ENCODE measurements at regions not wholly inside any gene's neighbourhood (a gene's known extent, or its start where the extent isn't known, plus 50 kb on each side); places are given as distances from the start of the nearest gene placed in this dataset.
"Not testable (repeated sequence)": the region's sequence is repeated elsewhere in the genome, so short reads cannot be mapped to it uniquely, and the experiment has no call there.

DNA sequence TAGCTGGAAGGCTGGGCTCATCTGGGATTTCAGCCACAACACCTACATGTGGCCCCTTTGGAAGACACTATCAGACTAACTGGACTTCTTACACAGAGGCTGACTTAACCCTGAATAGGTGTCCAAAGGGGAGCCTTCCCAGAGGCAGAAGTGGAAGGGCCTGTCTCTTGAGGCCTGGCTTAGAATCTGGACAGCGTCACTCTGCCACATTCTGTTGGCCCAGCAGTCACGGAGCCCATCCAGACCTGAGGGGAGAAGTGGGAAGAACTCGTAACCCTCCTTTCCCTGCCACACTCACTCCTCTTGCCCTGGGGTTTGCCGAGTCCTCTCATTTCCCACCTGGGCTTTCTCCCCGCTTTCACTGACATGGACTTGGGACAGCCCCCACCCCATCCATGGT is 170.5 kb downstream of the C16orf95 start:
- FAIRE-seq (no peak), DNase-seq (ENCODE audit: insufficient read length, low spot score) (no peak)
- TF ChIP-seq, protein P1, sequence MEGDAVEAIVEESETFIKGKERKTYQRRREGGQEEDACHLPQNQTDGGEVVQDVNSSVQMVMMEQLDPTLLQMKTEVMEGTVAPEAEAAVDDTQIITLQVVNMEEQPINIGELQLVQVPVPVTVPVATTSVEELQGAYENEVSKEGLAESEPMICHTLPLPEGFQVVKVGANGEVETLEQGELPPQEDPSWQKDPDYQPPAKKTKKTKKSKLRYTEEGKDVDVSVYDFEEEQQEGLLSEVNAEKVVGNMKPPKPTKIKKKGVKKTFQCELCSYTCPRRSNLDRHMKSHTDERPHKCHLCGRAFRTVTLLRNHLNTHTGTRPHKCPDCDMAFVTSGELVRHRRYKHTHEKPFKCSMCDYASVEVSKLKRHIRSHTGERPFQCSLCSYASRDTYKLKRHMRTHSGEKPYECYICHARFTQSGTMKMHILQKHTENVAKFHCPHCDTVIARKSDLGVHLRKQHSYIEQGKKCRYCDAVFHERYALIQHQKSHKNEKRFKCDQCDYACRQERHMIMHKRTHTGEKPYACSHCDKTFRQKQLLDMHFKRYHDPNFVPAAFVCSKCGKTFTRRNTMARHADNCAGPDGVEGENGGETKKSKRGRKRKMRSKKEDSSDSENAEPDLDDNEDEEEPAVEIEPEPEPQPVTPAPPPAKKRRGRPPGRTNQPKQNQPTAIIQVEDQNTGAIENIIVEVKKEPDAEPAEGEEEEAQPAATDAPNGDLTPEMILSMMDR (IDR thresholded peaks at IDR 0.05; ENCODE audit: insufficient read depth, missing control alignments): no peak

DNA sequence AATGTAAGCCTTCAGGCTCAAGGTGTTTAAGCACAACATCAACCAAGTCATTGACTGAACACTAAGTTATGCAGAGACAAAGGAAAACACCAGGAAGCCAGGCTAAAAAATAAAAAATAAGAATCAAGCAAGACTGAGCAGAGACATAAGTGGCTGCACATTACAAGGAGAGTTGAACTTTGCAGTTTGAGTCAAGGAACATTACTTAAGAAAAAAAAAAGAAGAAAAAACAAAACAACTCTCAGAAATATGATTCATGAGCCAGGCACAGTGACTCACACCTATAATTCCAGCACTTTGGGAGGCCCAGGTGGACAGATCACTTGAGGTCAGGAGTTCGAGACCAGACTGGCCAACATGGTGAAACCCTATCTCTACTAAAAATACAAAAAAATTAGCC is 168.1 kb downstream of the C16orf95 start:
- no peak for FAIRE-seq
- TF ChIP-seq, protein P1 (IDR thresholded peaks at IDR 0.05; ENCODE audit: insufficient read depth, missing control alignments): no peak
- DNase-seq (ENCODE audit: insufficient read length, low spot score): no peak

DNA sequence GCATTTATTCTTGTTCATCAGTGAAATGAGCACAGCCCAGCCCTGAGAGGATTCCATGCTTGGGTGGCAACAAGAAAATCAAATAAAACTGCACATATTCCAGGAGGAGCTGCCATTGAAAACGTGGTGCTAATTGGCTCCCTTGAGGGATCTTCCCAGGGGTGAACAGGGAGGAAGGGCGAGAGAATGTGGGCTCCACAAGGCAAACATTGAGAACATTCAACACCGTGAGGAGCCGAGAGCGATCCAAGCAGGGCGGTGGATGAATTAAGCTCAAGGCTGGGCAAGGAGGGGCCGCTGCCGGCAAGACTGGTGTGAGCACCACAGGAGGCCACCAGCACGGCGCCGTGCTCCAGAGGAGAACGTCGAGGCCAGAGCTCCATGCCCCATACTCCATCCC is 166.9 kb downstream of the C16orf95 start:
- no peak for FAIRE-seq

DNA sequence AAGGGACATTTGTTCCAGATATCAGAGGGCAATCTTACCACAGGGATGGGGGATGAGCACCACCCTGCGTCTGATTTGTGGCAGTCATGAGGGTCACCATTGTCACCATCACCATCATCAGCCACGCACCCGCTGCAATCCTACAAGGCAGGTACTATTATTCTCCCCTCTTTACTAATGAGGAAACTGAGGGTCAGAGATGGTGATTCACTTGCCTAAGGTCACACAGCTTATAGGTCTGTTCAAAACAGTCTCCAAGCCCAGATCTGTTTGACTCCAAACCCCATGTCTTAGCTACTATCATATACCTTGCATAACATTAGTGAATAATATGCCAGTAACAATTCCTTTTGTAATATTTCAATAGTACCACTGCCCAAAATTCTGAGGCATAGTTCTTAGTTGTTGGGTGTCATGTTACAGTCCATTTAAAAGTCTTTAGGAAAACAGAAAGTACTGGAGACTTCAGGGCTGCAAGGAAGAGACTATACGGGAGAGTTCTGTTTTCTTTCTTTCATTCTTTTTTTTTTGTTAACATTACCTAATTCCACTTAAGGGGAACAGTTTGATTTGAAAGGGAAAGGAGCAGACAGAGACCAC is 166.4 kb downstream of the C16orf95 start:
- FAIRE-seq: no peak
- DNase-seq (ENCODE audit: insufficient read length, low spot score): no peak
- TF ChIP-seq, protein P1 (IDR thresholded peaks at IDR 0.05; ENCODE audit: insufficient read depth, missing control alignments): no peak

More for the DNA sequence above, 166.9 kb downstream of the C16orf95 start:
- TF ChIP-seq, protein P1 (IDR thresholded peaks at IDR 0.05; ENCODE audit: insufficient read depth, missing control alignments): no peak
- no peak for DNase-seq (ENCODE audit: insufficient read length, low spot score)

DNA sequence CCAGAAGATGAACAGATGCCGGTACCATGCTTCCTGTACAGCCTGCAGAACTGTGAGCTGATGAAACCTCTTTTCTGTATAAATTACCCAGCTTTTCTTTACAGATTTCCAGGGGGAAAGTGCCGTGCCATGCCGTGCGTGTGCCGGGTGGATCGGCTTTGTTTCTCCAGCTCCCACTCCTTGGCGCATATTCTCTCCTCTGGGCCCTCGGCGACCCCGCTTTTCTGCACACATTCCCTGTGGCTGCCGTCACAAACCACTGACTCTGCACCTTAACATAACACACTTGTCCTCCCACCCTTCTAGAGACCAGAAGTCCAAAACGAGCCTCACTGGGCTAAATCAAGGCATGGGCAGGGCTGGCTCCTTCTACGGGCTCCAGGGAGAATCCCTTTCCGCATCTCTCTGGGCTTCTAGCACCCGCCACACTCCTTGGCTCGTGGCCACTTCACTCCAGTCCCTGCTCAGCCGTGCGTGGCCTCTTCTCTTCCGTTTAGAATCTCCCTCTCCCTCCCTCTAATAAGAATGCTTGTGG is 164.9 kb downstream of the C16orf95 start:
- no peak for FAIRE-seq
- TF ChIP-seq, protein P1 (IDR thresholded peaks at IDR 0.05; ENCODE audit: insufficient read depth, missing control alignments): no peak
- DNase-seq (ENCODE audit: insufficient read length, low spot score): no peak

DNA sequence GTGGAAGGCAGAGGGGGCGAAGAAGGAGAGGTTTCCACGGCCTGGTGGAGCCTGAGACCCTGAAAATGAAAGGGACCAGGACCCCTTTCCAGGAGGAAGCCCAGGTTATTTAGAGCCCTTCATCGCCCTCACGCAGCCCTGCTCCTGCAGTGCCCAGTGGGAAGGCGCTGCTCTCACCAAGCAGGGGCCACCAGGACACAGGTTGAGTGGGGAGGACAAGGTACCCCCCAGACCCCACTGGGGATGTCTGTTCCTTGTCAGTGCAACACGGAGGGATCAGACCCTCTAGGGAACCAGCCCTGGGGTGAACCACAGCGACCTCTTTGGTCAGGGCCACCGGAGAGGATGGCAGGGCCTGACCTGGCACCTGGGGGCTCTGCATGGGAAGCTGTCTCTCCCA is 163.9 kb downstream of the C16orf95 start:
- no peak for FAIRE-seq
- DNase-seq (ENCODE audit: insufficient read length, low spot score): no peak
- TF ChIP-seq, protein P1 (IDR thresholded peaks at IDR 0.05; ENCODE audit: insufficient read depth, missing control alignments): no peak

DNA sequence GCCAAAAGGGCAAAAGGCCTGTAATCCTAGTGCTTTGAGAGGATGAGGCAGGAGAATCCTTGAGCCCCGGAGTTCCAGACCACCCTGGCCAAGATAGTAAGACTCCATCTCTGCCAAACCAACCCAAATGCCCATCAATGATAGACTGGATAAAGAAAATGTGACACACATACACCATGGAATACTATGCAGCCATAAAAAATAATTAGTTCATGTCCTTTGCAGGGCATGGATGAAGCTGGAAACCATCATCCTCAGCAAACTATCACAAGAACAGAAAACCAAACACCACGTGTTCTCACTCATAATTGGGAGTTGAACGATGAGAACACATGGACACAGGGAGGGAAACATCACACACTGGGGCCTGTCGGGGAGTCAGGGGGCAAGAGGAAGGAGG is 161.9 kb downstream of the C16orf95 start:
- FAIRE-seq; DNase-seq (ENCODE audit: insufficient read length, low spot score): not testable (repeated sequence)

Measured in D721Med (cell line).